ENCODE measurements at regions not wholly inside any gene's neighbourhood (a gene's known extent, or its start where the extent isn't known, plus 50 kb on each side); places are given as distances from the start of the nearest gene placed in this dataset.
"Not testable (repeated sequence)": the region's sequence is repeated elsewhere in the genome, so short reads cannot be mapped to it uniquely, and the experiment has no call there.

DNA sequence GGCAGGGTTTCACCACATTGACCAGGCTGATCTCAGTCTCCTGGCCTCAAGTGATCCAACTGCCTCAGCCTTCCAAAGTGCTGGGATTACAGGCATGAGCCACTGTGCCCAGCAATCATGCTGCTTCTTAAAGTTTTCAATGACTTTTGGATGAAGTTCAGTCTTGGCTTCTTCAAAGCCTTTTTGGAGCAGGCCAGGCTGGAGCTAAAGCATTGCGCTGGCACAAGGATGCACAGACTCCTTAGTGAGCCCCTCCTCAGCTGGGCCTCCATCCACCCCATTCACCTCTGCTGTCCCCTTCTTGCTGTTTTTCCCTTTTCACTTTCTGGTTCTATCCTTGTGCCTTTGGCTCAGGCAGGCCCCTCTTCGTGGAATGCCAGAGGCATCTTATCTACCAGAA lies 638.6 kb downstream of the TYW1 start:
- intact Hi-C loops (cut with DNase I), result no loop called here
- no peaks in the 10 kb centered on the region for H3K4me1 ChIP-seq (replicated peaks)
- 96% methylated on average over 2 of the region's 2 CpGs for WGBS
- no peaks in the 10 kb centered on the region for H3K9me3 ChIP-seq
- DNase-seq (ENCODE audit: low spot score), result no peak
- no peak overlapping the region for H3K27ac ChIP-seq
- TF ChIP-seq, protein P1, sequence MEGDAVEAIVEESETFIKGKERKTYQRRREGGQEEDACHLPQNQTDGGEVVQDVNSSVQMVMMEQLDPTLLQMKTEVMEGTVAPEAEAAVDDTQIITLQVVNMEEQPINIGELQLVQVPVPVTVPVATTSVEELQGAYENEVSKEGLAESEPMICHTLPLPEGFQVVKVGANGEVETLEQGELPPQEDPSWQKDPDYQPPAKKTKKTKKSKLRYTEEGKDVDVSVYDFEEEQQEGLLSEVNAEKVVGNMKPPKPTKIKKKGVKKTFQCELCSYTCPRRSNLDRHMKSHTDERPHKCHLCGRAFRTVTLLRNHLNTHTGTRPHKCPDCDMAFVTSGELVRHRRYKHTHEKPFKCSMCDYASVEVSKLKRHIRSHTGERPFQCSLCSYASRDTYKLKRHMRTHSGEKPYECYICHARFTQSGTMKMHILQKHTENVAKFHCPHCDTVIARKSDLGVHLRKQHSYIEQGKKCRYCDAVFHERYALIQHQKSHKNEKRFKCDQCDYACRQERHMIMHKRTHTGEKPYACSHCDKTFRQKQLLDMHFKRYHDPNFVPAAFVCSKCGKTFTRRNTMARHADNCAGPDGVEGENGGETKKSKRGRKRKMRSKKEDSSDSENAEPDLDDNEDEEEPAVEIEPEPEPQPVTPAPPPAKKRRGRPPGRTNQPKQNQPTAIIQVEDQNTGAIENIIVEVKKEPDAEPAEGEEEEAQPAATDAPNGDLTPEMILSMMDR (IDR thresholded peaks at IDR 0.05), result no peak
- TF ChIP-seq POLR2AphosphoS5 (IDR thresholded peaks at IDR 0.05) (no peak), POLR2A (IDR thresholded peaks at IDR 0.05) (no peak)
- H3K27me3 ChIP-seq (replicated peaks; ENCODE audit: insufficient read depth), result no peaks in the 10 kb centered on the region
- H3K36me3 ChIP-seq, result no peaks in the 10 kb centered on the region
- H3K4me3 ChIP-seq, result no peak overlapping the region

DNA sequence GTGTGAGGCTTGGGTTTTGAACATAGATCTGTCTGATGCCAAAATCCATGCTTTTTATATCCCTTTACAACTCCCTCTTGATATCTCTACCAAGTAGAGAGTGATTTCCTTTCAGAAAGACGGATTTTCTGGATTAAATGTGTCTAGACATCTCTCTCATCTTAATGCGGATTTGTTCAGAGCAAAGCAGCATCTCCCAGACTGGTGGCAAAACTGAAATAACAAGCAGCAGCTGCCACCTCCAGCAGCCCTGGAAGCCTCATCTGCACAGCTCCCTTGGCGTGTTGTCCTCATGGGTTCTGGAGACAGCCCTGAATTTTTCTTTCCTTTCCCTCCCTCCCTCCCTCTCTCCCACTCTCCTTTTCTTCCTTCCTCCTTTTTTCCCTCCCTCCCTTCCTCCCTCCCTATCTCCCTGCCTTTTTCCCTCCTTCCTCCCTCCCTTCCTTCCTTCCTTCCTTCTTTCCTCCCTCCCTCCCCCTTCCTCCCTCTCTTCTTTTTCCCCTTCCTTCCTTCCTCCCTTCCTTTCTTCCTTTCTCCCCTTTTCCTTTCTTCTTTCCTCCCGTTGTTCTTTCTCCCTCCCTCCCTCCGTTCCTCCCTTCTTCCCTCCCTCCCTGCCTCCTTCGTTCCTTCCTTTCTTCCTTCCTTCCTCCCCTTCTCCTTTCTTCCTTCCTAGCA lies 639.9 kb downstream of the TYW1 start:
- intact Hi-C loops (cut with DNase I), result no loop called here
- no peak for DNase-seq (ENCODE audit: low spot score)
- no peak overlapping the region for H3K27ac ChIP-seq
- 80% methylated on average over 6 of the region's 6 CpGs for WGBS
- no peaks in the 10 kb centered on the region for H3K4me1 ChIP-seq (replicated peaks)
- TF ChIP-seq, protein P1 (IDR thresholded peaks at IDR 0.05), result no peak
- TF ChIP-seq POLR2A (IDR thresholded peaks at IDR 0.05), result no peak
- no peak for TF ChIP-seq POLR2AphosphoS5 (IDR thresholded peaks at IDR 0.05)
- H3K4me3 ChIP-seq, result no peak overlapping the region
- no peaks in the 10 kb centered on the region for H3K36me3 ChIP-seq
- H3K27me3 ChIP-seq (replicated peaks; ENCODE audit: insufficient read depth), result no peaks in the 10 kb centered on the region
- no peaks in the 10 kb centered on the region for H3K9me3 ChIP-seq

DNA sequence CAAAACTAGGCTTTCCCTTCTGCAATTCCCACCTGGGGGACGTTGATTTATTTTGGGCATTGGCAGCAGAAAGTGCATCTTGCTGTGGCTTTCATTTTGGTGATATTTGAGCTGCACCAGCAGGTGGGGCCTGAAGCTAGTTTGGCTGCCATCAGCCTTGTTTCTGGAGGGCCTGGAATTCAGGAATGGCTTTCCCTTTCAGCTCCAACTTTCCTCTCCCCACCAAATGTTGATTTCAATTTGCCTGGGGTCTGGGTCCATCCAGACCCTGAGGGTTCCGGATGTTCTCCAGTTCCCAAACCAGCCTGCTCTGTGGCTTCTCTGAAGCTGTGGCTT lies 640.4 kb downstream of the TYW1 start:
- Histone ChIP-seq H3K9me3 (no peaks in the 10 kb centered on the region), H3K4me1 (replicated peaks) (no peaks in the 10 kb centered on the region), H3K4me3 (no peak overlapping the region), H3K27me3 (replicated peaks; ENCODE audit: insufficient read depth) (no peaks in the 10 kb centered on the region), H3K36me3 (no peaks in the 10 kb centered on the region), H3K27ac (no peak overlapping the region)
- DNase-seq (ENCODE audit: low spot score), result no peak
- 52% methylated on average over 2 of the region's 2 CpGs for WGBS
- intact Hi-C loops (cut with DNase I), result no loop called here
- TF ChIP-seq POLR2A (IDR thresholded peaks at IDR 0.05), result no peak
- no peak for TF ChIP-seq POLR2AphosphoS5 (IDR thresholded peaks at IDR 0.05)
- TF ChIP-seq, protein P1 (IDR thresholded peaks at IDR 0.05), result peak in 1 of 4 experiments; percentile 22

DNA sequence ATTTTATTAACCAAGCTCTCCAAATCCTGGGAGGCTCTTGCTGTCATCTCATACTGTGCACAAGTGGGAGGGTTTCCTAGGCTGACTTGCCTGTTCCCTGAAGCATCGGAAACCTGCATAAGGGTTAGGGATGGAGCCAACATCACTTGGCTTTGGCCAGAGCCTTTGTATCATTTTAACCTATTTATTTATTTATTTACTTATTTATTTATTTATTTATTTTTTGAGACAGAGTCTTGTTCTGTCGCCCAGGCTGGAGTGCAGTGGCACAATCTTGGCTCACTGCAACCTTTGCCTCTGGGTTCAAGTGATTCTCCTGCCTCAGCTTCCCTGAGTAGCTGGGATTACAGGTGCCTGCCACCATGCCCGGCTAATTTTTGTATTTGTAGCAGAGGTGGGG lies 645.9 kb downstream of the TYW1 start:
- 97% methylated on average over 3 of the region's 3 CpGs for WGBS
- H3K36me3 ChIP-seq, result not testable (repeated sequence)

DNA sequence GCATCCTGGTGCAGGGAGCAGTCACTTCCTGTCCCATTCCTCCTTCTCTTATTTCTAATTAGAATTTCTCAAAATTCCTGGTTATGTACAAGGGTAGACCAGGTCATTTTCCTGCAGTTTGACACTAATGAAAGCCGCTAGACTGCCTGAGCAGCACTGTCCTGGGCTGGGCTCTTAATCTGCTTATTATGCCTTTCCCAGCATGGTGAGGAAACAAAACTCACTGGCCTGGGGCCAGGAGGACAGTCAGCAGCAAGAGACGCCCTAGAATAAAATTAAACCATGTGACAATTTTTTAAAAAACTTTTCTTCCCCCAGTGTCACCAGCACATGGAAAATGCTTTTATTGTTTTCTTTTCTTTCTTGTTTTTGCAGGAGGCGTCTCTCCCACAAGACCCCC lies 647.5 kb downstream of the TYW1 start:
- TF ChIP-seq POLR2AphosphoS5 (IDR thresholded peaks at IDR 0.05) (no peak), POLR2A (IDR thresholded peaks at IDR 0.05) (no peak)
- TF ChIP-seq, protein P1 (IDR thresholded peaks at IDR 0.05), result no peak
- intact Hi-C loops (cut with DNase I), result no loop called here
- WGBS, result 71% methylated on average over 3 of the region's 3 CpGs
- H3K36me3 ChIP-seq, result no peaks in the 10 kb centered on the region
- no peaks in the 10 kb centered on the region for H3K9me3 ChIP-seq
- no peak for DNase-seq (ENCODE audit: low spot score)
- H3K27ac ChIP-seq, result no peak overlapping the region
- H3K4me1 ChIP-seq (replicated peaks), result no peaks in the 10 kb centered on the region
- H3K4me3 ChIP-seq, result no peak overlapping the region
- H3K27me3 ChIP-seq (replicated peaks; ENCODE audit: insufficient read depth), result no peaks in the 10 kb centered on the region

More for the DNA sequence above, 645.9 kb downstream of the TYW1 start:
- H3K4me3 ChIP-seq; H3K4me1 ChIP-seq (replicated peaks); H3K27ac ChIP-seq; intact Hi-C loops (cut with DNase I); H3K9me3 ChIP-seq; H3K27me3 ChIP-seq (replicated peaks; ENCODE audit: insufficient read depth); DNase-seq (ENCODE audit: low spot score): not testable (repeated sequence)
